Loucy (cell line): ENCODE measurements at regions not wholly inside any gene's neighbourhood (a gene's known extent, or its start where the extent isn't known, plus 50 kb on each side); places are given as distances from the start of the nearest gene placed in this dataset.

Experiments used
- H2AFZ ChIP-seq: fragments of 200-600 bp; sonication (generic); 2 replicates; pipeline ENCODE4 v1.6.0; 2016; ENCODE audit warnings: antibody characterized with exemption, mild to moderate bottlenecking, low read length, moderate library complexity
- H3F3A ChIP-seq: fragments of 200-600 bp; 2 replicates; pipeline ENCODE4 v1.6.0; 2016; ENCODE audit warnings: antibody characterized with exemption, low read depth, mild to moderate bottlenecking
- H3K27me3 ChIP-seq: fragments of 200-600 bp; sonication (generic); 2 replicates; pipeline ENCODE4 v1.6.1; 2014; ENCODE audit warnings: low read length, mild to moderate bottlenecking; ENCODE audit not compliant: insufficient read depth, poor library complexity, severe bottlenecking
- H3K36me3 ChIP-seq: fragments of 200-600 bp; sonication (generic); 2 replicates; pipeline ENCODE4 v1.6.1; 2016; ENCODE audit warnings: low read length; ENCODE audit not compliant: insufficient read depth
- H3K4me1 ChIP-seq: fragments of 200-600 bp; sonication (generic); 2 replicates; pipeline ENCODE4 v1.5.1; 2014; ENCODE audit warnings: low read length, mild to moderate bottlenecking; ENCODE audit not compliant: insufficient read depth, poor library complexity, severe bottlenecking
- H3K4me2 ChIP-seq: fragments of 200-600 bp; sonication (generic); 2 replicates; pipeline ENCODE4 v1.6.0; 2014; ENCODE audit warnings: antibody characterized with exemption, low read length, low read depth, mild to moderate bottlenecking; ENCODE audit not compliant: poor library complexity, severe bottlenecking
- H3K4me3 ChIP-seq: fragments of 200-600 bp; sonication (generic); 2 replicates; pipeline ENCODE4 v1.5.1; 2014; ENCODE audit warnings: low read length, mild to moderate bottlenecking, mixed read lengths; ENCODE audit not compliant: poor library complexity, severe bottlenecking
- H3K79me2 ChIP-seq: fragments of 200-600 bp; sonication (generic); 2 replicates; pipeline ENCODE4 v1.6.1; 2014; ENCODE audit warnings: low read length; ENCODE audit not compliant: insufficient read depth
- H3K9ac ChIP-seq: fragments of 200-600 bp; sonication (generic); 2 replicates; pipeline ENCODE4 v1.6.0; 2014; ENCODE audit warnings: mild to moderate bottlenecking, low read depth, low read length, moderate library complexity; ENCODE audit not compliant: poor library complexity, severe bottlenecking
- H3K9me2 ChIP-seq: fragments of 200-600 bp; sonication (generic); replicated peaks from 2 replicates; pipeline ENCODE4 v1.6.1; 2016; ENCODE audit warnings: low read depth, low read length, mixed read lengths
- H3K9me3 ChIP-seq: fragments of 200-600 bp; sonication (generic); 2 replicates; pipeline ENCODE4 v1.6.1; 2014; ENCODE audit warnings: mild to moderate bottlenecking, antibody characterized with exemption, low read length, low read depth; ENCODE audit not compliant: insufficient read depth
- H4K20me1 ChIP-seq: fragments of 200-600 bp; sonication (generic); 2 replicates; pipeline ENCODE4 v1.6.0; 2014; ENCODE audit warnings: antibody characterized with exemption, low read length, mild to moderate bottlenecking; ENCODE audit not compliant: insufficient read depth, poor library complexity, severe bottlenecking
- CTCF ChIP-seq: fragments of 200-600 bp; sonication (generic); conservative IDR thresholded peaks from 2 replicates; pipeline ENCODE4 v1.5.1; 2014; ENCODE audit warnings: mild to moderate bottlenecking, antibody characterized with exemption, low read length
- EZH2phosphoT487 ChIP-seq: fragments of 200-600 bp; IDR thresholded peaks from 2 replicates; pipeline ENCODE4 v1.6.1; 2018; ENCODE audit warnings: antibody characterized with exemption, mild to moderate bottlenecking, moderate library complexity, borderline replicate concordance

- Histone ChIP-seq H3K4me1 (peaks cover 12% of the 10 kb centered on the region), H4K20me1 (no peaks in the 10 kb centered on the region), H3K9me2 (no peaks in the 10 kb centered on the region), H3K36me3 (no peaks in the 10 kb centered on the region), H3K9me3 (no peaks in the 10 kb centered on the region), H3K4me3 (no peak overlapping the region), H3K9ac (no peak overlapping the region), H3K4me2 (no peak overlapping the region), H3K79me2 (no peaks in the 10 kb centered on the region), H2AFZ (no peak overlapping the region), H3F3A (no peaks in the 10 kb centered on the region), H3K27me3 (no peaks in the 10 kb centered on the region)
- TF ChIP-seq EZH2phosphoT487: no peak
- TF ChIP-seq CTCF: no peak
These were observed 406.3 kb downstream of the COG6 start for GRCh38 chr13:40061466-40062450.

GRCh38 chr13:40063278-40063698 is 407.8 kb downstream of the COG6 start:
- no peaks in the 10 kb centered on the region for H3K79me2 ChIP-seq
- H3K27me3 ChIP-seq: no peaks in the 10 kb centered on the region
- peaks cover 12% of the 10 kb centered on the region for H3K4me1 ChIP-seq
- no peaks in the 10 kb centered on the region for H3K36me3 ChIP-seq
- no peaks in the 10 kb centered on the region for H3K9me3 ChIP-seq
- no peak overlapping the region for H3K4me2 ChIP-seq
- H3F3A ChIP-seq: no peaks in the 10 kb centered on the region
- no peaks in the 10 kb centered on the region for H4K20me1 ChIP-seq
- TF ChIP-seq CTCF (no peak), EZH2phosphoT487 (no peak)
- no peaks in the 10 kb centered on the region for H3K9me2 ChIP-seq
- no peak overlapping the region for H2AFZ ChIP-seq
- H3K9ac ChIP-seq: no peak overlapping the region
- H3K4me3 ChIP-seq: no peak overlapping the region

GRCh38 chr13:40063703-40064102 is 408.2 kb downstream of the COG6 start:
- TF ChIP-seq EZH2phosphoT487: no peak
- TF ChIP-seq CTCF: no peak
- no peak overlapping the region for H3K4me2 ChIP-seq
- H3K9me2 ChIP-seq: no peaks in the 10 kb centered on the region
- H3K79me2 ChIP-seq: no peaks in the 10 kb centered on the region
- no peaks in the 10 kb centered on the region for H4K20me1 ChIP-seq
- H2AFZ ChIP-seq: no peak overlapping the region
- no peak overlapping the region for H3K9ac ChIP-seq
- no peaks in the 10 kb centered on the region for H3K9me3 ChIP-seq
- no peaks in the 10 kb centered on the region for H3F3A ChIP-seq
- H3K4me1 ChIP-seq: peaks cover 12% of the 10 kb centered on the region
- H3K4me3 ChIP-seq: no peak overlapping the region
- H3K36me3 ChIP-seq: no peaks in the 10 kb centered on the region
- H3K27me3 ChIP-seq: no peaks in the 10 kb centered on the region
